ENCODE measurements at regions not wholly inside any gene's neighbourhood (a gene's known extent, or its start where the extent isn't known, plus 50 kb on each side); places are given as distances from the start of the nearest gene placed in this dataset.

DNA sequence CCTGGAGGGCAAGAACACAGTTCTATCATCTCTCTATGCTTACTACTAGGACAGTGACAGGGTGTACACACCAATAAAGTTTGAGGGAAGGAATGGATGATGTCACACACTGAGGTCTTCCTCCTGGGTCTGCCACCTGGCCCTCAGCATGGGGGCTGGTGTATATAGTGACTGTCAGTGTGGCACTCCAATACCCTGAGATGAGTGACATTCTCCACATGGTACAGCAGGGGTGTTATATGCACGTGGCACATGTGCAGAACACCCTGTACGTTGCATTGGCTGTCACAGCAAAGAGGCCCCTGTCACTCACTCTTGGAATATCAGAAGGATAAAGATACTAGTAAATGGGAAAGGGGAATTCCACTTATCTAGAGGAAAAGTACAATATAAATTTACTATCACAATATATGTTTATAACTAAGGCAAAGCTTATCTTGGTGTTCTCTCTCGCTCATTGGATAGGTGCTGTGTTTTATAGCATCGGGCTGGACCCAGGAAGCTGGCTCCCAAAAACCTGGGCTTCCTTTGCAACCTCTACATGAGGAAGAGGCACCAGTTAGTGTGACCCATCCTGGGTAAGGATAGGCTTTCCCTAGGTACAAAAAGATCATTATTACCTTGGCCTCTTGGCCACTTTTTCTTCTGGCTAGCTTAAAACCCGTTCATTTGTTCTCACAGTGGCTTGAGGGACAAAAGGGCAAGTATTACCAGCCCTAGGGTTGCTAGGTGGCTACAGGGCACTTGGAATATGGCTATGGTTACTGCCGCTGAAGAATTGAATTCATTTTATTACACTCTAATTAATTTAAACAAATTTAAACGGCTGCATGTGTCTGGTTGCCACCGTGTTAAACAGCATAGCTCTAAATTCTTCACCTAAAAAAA, 54.8 kb upstream of the HES1 start:
- intact Hi-C loops (cut with DNase I; ENCODE audit: low total_unique reads), result no loop called here
- TF ChIP-seq POLR2AphosphoS5 (IDR thresholded peaks at IDR 0.05), result no peak
- TF ChIP-seq POLR2A (IDR thresholded peaks at IDR 0.05), result no peak
- TF ChIP-seq, protein P1, sequence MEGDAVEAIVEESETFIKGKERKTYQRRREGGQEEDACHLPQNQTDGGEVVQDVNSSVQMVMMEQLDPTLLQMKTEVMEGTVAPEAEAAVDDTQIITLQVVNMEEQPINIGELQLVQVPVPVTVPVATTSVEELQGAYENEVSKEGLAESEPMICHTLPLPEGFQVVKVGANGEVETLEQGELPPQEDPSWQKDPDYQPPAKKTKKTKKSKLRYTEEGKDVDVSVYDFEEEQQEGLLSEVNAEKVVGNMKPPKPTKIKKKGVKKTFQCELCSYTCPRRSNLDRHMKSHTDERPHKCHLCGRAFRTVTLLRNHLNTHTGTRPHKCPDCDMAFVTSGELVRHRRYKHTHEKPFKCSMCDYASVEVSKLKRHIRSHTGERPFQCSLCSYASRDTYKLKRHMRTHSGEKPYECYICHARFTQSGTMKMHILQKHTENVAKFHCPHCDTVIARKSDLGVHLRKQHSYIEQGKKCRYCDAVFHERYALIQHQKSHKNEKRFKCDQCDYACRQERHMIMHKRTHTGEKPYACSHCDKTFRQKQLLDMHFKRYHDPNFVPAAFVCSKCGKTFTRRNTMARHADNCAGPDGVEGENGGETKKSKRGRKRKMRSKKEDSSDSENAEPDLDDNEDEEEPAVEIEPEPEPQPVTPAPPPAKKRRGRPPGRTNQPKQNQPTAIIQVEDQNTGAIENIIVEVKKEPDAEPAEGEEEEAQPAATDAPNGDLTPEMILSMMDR (IDR thresholded peaks at IDR 0.05), result no peak

DNA sequence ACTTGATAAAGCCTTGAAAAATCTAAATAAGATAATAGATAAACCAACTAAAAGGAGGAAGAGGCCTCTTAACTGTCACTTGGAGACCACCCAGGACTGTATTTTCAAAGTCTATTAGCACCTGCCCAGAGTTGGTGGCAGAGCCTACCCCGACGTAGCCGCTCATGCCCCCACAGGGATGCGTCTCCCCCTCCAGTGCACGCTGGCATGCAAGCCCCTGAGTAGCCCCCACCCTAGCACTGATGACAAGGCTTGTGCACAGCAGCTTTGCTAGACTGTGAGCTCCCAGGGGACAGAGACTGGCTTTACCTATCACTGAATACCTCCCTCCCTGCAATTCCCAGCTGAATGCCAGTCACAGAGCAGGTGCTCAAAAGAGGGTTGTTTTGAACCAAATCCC, 54.1 kb upstream of the HES1 start:
- DNase-seq (ENCODE audit: low spot score in 2 of 2), result no peak
- H3K27ac ChIP-seq, result no peak overlapping the region
- no peak overlapping the region for H3K4me3 ChIP-seq
- no peak for TF ChIP-seq POLR2A (IDR thresholded peaks at IDR 0.05)
- TF ChIP-seq, protein P1 (IDR thresholded peaks at IDR 0.05), result no peak
- TF ChIP-seq POLR2AphosphoS5 (IDR thresholded peaks at IDR 0.05), result no peak
- H3K4me1 ChIP-seq, result no peaks in the 10 kb centered on the region
- no peaks in the 10 kb centered on the region for H3K9me3 ChIP-seq
- no peaks in the 10 kb centered on the region for H3K27me3 ChIP-seq
- intact Hi-C loops (cut with DNase I; ENCODE audit: low total_unique reads), result no loop called here
- no peaks in the 10 kb centered on the region for H3K36me3 ChIP-seq

More for the DNA sequence above, 54.8 kb upstream of the HES1 start:
- Histone ChIP-seq H3K4me1 (no peaks in the 10 kb centered on the region), H3K27ac (no peak overlapping the region), H3K27me3 (no peaks in the 10 kb centered on the region), H3K36me3 (no peaks in the 10 kb centered on the region), H3K4me3 (no peak overlapping the region), H3K9me3 (no peaks in the 10 kb centered on the region)
- DNase-seq (ENCODE audit: low spot score in 2 of 2), result no peak

DNA sequence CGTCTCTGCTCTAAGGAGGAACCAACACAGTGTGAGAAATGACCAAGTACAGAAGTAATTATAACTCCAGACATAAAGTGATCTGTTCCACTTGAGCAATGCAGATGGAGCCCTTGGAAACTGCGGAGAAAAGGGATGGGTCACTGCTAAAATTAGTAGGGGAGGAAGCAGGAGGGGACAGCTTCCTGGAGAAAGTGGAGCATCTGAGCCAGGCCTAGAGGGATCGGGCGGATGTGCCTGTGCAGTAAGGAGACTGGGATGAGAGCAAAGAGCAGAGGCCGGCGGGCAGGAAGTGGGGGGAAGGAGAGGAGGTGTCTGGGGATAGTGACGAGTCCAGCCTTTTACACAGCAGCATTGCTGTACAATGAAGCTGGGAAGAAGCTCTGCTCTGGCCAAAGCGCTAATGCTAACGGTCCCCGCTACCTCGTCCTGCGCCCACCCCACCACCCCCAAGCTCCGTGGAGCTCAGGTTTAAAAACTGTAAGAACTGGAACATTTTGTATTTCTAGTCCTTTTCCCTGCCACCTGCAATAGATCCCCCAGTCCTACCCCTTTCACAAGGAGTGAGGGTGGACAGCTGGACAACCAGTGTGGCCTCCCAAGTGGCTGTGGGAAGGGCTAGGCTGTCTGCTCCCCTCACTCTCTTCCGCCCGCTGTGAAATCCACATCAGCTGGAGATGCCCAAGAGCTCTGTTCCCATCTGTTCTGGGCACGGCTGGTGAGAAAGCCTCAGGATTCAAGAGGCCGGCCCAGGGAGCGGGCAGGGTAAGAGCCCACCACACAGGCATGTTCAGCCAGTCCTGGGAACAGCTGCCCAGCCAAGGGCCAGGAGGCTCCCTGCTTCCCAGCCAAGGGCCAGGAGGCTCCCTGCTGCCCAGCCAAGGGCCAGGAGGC, 53.0 kb upstream of the HES1 start:
- no peak overlapping the region for H3K4me3 ChIP-seq
- TF ChIP-seq, protein P1 (IDR thresholded peaks at IDR 0.05), result no peak
- TF ChIP-seq POLR2A (IDR thresholded peaks at IDR 0.05) (no peak), POLR2AphosphoS5 (IDR thresholded peaks at IDR 0.05) (no peak)
- no peak overlapping the region for H3K27ac ChIP-seq
- no peak for DNase-seq (ENCODE audit: low spot score in 2 of 2)
- H3K36me3 ChIP-seq, result no peaks in the 10 kb centered on the region
- no peaks in the 10 kb centered on the region for H3K27me3 ChIP-seq
- intact Hi-C loops (cut with DNase I; ENCODE audit: low total_unique reads), result no loop called here
- no peaks in the 10 kb centered on the region for H3K4me1 ChIP-seq
- H3K9me3 ChIP-seq, result no peaks in the 10 kb centered on the region

- Histone ChIP-seq H3K36me3 (no peaks in the 10 kb centered on the region), H3K27ac (no peak overlapping the region), H3K9me3 (no peaks in the 10 kb centered on the region), H3K27me3 (no peaks in the 10 kb centered on the region), H3K4me1 (no peaks in the 10 kb centered on the region), H3K4me3 (no peak overlapping the region)
- TF ChIP-seq POLR2AphosphoS5 (IDR thresholded peaks at IDR 0.05) (no peak), POLR2A (IDR thresholded peaks at IDR 0.05) (no peak)
- TF ChIP-seq, protein P1 (IDR thresholded peaks at IDR 0.05), result no peak
- intact Hi-C loops (cut with DNase I; ENCODE audit: low total_unique reads), result no loop called here
- no peak for DNase-seq (ENCODE audit: low spot score in 2 of 2)
These were observed 52.2 kb upstream of the HES1 start for GRCh38 chr3:194083637-194084224.
